Right lobe of liver (tissue), 4 donors: ENCODE measurements at regions not wholly inside any gene's neighbourhood (a gene's known extent, or its start where the extent isn't known, plus 50 kb on each side); places are given as distances from the start of the nearest gene placed in this dataset.

Experiments used
- POLR2A ChIP-seq: fragments of 450-650 bp; IDR thresholded peaks from one replicate; pipeline ENCODE4 v1.6.1; 2017; ENCODE audit warnings: antibody characterized with exemption, mild to moderate bottlenecking
- TF ChIP-seq, protein P1 (sequence below), 4 donors: fragments of 200-600 bp in 3 of 4; fragments of 450-650 bp in 1 of 4; IDR thresholded peaks; one replicate each; pipeline versions ENCODE4 v1.5.1 to v1.8.0; 2016 to 2022; ENCODE audit warnings: antibody characterized with exemption in 4 of 4, mild to moderate bottlenecking in 2 of 4
- donor health status: DM: no; HTN: no; CAD: no.
- donor health status: DM: no; HTN: no; CAD: no.
- donor health status: DM: no; HTN: yes; CAD: no.

- TF ChIP-seq, protein P1, sequence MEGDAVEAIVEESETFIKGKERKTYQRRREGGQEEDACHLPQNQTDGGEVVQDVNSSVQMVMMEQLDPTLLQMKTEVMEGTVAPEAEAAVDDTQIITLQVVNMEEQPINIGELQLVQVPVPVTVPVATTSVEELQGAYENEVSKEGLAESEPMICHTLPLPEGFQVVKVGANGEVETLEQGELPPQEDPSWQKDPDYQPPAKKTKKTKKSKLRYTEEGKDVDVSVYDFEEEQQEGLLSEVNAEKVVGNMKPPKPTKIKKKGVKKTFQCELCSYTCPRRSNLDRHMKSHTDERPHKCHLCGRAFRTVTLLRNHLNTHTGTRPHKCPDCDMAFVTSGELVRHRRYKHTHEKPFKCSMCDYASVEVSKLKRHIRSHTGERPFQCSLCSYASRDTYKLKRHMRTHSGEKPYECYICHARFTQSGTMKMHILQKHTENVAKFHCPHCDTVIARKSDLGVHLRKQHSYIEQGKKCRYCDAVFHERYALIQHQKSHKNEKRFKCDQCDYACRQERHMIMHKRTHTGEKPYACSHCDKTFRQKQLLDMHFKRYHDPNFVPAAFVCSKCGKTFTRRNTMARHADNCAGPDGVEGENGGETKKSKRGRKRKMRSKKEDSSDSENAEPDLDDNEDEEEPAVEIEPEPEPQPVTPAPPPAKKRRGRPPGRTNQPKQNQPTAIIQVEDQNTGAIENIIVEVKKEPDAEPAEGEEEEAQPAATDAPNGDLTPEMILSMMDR (IDR thresholded peaks at IDR 0.05), result no peak
- no peak for TF ChIP-seq POLR2A
Measured at GRCh38 chr5:136701191-136701590, 335.8 kb upstream of the TRPC7 start.
